ENCODE measurements at regions not wholly inside any gene's neighbourhood (a gene's known extent, or its start where the extent isn't known, plus 50 kb on each side); places are given as distances from the start of the nearest gene placed in this dataset.

GRCh38 chr12:65517656-65518210 lies 239.2 kb downstream of the MSRB3 start:
- no peak for DNase-seq

- no peak for DNase-seq
Observed at GRCh38 chr12:65518771-65519170, 240.3 kb downstream of the MSRB3 start.

- DNase-seq: no peak
Observed at GRCh38 chr12:65520658-65521057, 242.2 kb downstream of the MSRB3 start.

DNA sequence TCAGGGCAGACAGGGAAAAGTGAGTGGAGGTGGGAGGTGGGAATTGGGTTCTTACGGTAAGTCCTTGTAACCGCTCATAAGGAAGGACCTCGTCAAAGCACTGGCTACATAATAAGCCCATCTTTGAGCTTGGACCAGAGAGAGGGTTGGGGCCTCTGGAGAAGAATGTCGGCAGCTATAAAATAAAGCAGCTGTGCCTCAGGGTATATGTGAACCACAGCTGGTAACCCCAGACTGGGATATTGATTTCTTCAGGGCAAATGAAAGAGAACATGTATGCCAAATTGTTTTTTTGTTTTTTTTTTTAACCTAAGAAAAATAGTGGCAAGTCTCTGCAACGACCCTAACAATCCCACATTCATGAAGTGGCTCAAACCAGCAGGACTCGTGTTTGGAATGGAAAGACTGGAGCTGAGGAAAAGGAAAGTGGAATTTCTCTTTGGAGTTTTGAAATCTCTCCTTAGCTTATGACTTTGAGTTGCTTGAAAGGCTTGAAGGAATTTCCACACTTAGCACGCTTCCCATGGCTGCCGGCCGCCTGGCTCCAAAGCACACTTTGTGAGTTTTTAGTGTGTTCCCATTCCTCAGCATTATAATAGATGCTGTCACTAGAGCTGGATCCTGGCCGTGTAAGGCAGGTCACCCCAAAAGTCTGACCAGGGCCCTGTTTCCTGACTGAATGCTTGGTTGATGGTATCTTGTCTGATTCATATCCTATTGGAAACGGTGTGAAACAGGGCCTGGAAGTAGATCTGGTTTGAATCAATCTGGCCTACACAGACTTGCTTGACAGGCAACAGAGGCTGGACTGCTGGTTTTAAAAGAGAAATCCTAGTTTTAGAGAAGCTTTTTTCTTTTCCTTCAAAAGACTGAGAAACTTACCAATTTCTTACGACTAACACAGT lies 244.7 kb downstream of the MSRB3 start:
- no peak for DNase-seq

- no peak for DNase-seq
Observed at GRCh38 chr12:65524666-65525065, 246.2 kb downstream of the MSRB3 start.

DNA sequence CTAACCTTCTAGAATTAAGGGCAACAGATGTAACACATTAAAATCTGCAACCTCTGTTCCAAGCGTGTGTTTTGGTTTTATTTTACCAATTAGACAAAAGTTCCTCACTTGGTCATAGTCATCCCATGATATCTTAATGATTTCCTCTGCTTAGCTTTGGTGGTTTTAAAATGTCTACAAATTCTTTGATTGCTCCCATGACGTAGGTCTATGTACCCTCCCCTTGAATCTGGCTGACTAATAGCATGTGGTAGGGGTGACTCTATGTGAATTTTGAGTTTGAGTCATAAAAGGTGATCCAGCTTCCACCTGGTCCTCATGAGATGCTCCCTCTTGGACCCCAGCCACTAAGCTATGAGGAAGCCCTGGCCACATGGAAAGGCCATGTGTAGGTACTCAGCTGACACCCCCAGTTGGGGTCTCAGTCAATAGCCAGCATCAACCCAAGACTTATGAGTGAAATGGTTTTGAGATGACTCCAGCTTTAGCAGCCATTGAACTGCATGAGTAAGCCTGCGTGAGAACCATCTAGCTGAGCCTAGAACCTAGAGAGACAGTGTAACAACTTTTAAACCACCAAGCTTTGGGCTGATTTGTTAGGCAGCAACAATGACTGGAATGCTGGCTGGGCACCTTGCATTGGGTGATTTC lies 247.1 kb downstream of the MSRB3 start:
- DNase-seq: no peak

- no peak for DNase-seq
Observed at GRCh38 chr12:65526311-65526710, 247.8 kb downstream of the MSRB3 start.

DNA sequence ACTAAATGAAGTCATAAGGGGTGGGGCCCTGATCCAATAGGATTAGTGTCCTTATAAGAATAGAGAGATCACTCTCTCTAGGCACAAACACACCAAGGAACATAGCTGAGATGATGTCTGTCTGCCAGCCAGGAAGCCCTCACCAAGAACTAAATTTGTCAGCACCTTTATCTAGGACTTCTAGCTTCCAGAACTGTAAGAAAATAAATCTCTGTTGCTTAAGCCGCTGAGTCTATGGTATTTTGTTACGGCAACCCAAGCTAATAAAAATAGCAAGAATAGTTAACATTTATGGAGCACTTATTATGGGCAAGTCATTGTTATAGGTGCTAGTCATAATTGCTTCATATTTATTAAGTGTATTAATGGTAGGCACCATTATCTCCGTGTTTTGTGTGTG lies 249.6 kb downstream of the MSRB3 start:
- DNase-seq: no peak

DNA sequence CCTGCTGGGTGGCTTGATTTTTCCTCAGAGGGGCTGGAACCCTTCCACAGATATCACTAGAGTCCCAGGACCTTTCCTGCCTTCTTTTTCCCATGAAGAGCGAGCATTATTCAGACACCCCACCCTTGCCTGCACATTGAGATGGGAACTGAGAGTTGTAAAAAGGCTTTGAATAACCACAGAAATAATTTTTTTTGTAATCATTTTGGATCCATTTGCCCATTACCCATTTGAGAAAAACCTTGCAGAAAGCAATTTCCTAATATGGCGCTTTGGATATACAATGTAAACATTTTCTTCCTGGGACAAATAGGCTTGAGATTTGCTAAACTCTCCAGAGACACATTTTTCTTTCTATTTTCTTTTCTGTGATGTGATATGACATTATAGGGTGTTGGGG lies 250.6 kb downstream of the MSRB3 start:
- DNase-seq: no peak

DNA sequence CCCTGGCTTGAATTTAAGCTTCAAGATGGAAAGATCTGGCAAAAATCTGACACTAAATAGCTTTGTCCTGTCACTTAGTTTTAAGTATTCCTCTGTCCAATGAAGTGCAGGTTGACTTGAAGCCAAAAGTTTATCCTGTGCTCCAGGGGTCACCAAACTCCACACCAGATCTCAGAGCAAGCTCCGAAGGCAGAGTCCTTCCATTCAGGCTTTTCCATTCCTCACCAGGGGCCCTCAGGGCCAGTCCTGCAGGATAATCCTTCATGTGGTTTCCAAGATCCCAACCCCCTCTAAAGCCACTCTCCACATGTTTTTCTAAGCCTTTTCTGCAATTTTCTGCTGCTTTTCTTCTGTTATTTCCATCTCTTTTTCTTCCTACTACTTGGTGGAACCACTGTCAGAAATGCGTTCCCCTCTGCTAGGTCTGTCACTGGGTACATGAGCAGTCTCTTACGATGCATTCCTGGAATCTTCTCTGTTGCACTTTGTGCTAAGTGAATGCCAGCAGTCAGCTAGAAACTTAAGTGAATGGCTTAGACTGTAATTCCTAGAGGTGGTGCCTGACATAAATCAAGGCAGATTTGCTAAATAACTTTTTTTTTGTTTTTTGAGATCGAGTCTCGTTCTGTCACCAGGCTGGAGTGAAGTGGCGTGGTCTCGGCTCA lies 251.4 kb downstream of the MSRB3 start:
- DNase-seq: no peak

DNA sequence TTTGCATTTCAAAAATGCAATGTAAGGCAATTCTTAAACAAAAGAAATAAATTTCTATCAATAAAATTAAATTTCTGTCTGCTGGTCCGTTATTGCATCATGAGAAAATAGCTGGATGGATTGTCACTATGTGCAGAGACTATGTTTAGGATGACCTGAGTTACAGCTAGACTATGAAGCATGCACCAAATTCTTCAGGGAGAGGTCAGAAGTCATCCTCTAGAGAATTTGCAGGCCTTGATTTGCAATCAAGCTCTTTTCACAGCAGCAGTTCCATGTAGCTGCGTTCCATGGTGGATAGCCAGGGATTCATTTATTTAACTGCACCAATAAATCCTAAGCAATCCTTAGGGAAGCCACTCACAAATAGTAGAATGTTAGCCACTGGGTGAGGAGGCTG lies 253.7 kb downstream of the MSRB3 start:
- no peak for DNase-seq

- DNase-seq: no peak
Observed at GRCh38 chr12:65532764-65533163, 254.3 kb downstream of the MSRB3 start.

- no peak for DNase-seq
Observed at GRCh38 chr12:65533177-65533883, 254.8 kb downstream of the MSRB3 start.

DNA sequence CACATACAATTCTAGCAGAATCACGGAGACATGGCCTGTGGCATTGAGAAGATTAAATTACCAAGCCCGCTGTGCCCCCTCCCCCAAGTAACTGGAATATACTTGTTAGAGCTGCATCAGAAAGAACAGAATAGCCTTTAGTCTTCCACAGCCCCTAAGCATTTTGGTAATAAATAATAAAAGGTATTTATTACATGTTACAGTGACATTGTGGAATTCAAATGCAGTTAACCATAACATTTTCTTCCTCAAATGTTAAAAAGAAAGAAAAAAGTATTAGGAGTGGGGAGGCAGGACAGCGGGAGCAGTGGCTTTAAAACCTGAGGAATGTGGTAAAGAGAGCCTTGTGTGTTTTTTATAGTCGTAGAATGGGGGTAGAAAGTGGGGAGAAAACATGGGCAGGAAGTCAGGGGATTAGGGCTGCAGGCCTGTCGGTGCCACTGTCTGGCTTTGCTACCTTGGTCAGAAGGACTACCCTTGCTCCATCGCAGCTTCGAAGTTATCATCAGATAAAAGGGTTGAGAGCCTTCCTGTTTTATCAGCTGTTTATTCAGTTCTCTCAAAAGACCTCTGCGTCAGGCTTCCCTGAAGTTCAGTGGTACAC lies 255.9 kb downstream of the MSRB3 start:
- DNase-seq: no peak

DNA sequence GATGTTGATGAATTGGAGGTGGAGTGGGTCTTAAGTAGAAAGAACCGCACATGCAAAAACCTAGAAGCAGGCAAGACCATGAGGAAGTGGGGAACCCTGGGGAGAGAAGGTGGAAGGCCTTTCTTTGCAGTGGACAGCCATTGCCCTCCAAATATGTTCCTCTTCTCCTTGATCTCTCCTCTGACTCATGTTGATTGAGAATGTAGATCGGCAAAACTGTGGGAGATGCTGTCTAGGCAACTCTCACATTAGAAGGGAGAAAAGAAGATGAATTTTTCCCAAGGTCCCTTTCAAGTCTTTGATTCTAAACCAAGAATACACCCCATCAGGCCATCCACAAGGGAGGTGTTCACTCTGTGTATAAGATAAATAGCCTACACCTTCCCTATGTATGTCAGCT lies 257.5 kb downstream of the MSRB3 start:
- DNase-seq: no peak

- DNase-seq: no peak
Observed at GRCh38 chr12:65536351-65536750, 257.9 kb downstream of the MSRB3 start.

DNA sequence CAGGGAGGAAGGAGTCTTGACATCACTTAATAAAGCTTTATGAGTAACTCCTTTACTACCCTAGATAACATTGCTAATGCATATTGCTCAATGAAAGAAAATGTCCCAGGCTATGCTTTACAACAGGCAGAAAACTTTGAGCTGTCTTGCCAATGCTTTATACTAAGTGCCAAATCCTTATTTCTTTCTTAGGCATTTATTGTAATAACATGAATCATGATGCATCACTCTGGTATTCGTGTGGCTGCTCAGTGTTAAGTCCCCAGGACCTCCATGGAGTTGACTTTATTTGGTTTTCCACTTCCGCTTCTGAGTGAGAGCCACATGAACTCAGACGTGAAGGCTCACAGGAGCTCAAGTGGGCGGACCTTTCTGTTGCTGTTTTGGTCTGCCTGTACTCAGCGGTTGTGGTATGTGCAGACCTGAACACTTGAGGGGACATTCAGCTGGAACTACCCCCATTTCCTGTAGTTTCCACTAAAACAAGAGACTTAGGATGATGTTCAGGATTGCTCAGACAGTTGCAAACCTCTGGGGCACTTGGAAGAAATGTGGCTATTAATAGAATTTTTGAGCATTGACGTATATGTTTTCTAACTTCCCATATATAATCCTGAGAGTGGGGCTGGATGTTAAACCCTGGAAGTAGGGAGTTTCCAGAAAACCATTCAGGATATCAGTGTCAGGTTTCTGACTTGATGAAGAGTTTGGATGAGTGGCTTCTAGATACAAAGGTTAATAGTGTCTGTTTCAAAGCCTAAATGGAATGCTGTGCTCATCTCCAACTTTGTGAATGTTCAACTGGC lies 258.6 kb downstream of the MSRB3 start:
- no peak for DNase-seq

GRCh38 chr12:65537978-65538377 lies 259.5 kb downstream of the MSRB3 start:
- no peak for DNase-seq

- no peak for DNase-seq
Observed at GRCh38 chr12:65539023-65539422, 260.5 kb downstream of the MSRB3 start.

DNA sequence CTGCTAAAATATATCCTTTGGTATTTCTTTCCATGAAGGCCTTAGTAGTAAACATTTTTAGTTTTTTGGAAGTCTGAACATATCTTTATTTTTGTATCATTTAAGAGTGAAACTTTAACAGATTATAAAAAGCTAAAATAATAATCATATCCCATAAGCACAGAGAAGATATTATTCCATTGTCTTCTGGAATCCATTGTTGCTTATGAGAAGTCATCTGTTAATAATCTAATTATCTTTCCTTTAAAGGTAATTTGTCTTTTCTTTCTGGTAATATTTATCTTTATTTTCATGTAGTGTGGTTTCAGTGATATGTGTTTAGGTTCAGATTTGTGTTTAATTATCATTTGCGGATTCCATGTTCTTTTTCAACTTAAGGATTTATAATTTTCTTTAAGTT lies 261.7 kb downstream of the MSRB3 start:
- no peak for DNase-seq

GRCh38 chr12:65546528-65546927 lies 268.0 kb downstream of the MSRB3 start:
- no peak for DNase-seq
